ENCODE measurements at regions not wholly inside any gene's neighbourhood (a gene's known extent, or its start where the extent isn't known, plus 50 kb on each side); places are given as distances from the start of the nearest gene placed in this dataset.

DNA sequence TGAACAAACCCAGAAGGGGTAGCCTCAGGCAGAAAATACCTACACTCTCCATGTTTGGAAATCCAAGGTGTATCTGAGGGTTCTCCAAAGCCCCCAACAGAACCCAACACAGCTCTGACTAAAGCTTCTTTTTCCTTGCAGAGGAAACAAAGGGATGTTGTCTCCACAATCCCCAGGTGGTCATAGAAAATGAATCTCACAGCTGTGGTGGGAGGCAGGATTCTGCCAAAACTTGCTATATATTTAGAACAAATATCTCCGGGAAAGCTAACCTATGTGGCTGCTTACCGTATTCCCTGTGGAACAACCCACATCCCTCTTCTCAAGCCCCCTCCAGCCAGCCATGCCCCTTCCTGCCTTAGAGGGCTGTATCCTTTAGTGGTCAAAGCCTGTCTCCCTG lies 406.1 kb downstream of the PRDM2 start:
- no peak for DNase-seq

DNA sequence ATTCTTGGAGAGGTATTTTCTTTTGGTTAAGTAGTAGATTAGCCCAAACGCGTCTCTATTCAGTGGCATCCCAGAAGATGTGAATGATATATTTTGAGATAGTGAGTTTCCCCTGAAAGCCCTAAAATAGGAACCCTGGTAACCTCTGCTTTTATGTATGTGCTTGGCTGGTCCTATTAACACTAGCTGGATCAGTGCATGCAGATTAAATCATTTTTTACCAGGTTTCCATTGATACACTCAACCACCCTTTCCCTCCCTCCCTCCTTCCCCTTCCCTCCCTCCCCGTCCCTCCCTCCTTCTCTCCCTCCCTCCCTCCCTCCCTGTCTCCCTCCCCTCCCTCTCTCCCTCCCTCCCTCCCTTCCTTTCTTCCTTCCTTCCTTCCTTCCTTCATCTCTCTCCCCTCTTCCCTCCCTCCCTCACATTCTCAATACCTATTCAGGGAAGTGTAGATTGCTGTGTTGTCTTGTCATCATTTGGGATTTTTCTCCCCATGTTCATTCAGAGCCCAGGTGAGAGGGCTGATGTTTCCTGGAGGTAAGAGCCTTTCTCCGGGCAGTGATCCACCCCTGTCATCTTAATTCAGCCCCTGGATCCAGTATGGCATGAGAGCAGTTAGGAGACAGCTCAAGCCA lies 406.8 kb downstream of the PRDM2 start:
- DNase-seq = no peak

- peak in 1 of 3 experiments; percentile 15 for DNase-seq
Observed at GRCh38 chr1:14108356-14109275, 408.6 kb downstream of the PRDM2 start.

GRCh38 chr1:14109276-14109635 lies 409.3 kb downstream of the PRDM2 start:
- peak in 1 of 3 experiments; percentile 22 for DNase-seq

DNA sequence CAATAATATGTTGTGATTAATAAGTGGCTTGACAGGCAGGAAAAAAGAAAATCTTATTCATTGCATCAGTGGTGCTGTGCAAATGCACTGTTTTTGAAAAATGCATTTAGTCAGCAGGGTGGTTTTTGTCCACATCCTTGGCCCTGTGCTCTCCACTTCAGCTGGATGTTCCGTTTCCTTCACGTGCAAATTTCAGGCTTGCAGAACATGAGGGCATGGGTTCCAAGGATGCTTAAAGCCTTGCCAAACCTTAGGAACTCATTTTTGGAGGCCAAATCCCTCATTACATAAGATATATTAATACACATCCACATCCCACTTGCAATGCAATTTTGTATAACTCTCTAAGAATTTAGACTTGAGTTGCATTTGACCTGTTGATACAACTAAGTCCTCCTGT lies 410.1 kb downstream of the PRDM2 start:
- DNase-seq = no peak

DNA sequence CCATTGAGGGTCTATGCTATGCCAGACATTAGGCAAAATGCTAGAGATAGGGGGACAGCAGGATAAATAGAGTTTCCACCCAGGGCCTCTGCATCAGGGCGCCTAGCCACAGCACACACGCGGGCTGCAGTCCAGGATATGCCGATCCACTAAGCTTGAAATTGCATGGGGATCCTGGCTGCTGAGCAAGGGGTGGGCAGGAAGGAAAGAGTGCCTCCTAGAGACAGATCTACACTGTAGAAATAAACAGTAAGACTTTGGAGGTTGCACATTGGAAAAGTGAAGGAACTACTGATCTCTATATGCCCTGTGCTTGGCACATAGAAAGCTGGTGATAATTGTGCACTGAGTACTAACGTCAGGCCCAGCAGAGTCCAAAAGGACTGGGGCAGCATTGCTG lies 411.1 kb downstream of the PRDM2 start:
- no peak for DNase-seq

GRCh38 chr1:14112613-14113012 lies 412.6 kb downstream of the PRDM2 start:
- no peak for DNase-seq

DNA sequence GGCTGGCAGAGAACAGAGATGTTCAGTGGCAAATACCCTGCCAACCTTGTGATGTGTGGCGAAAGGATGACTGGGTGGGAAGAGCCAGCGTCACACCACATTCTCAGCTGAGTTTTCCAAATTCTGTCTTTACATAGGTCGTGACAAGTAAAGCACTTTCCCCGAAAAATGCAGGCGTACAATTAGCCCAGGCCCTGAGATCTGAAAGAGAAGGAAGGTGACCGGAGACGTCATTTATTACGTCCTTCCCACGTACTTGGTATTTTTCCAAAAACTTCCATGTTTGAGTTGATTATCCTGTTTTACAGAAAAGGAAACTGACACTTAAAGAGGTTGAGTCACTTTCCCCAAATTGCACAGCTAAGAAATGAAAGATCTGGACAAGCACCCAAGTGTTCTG lies 413.3 kb downstream of the PRDM2 start:
- no peak for DNase-seq

- DNase-seq = peak; percentile 39 to 73 (median 66)
Observed at GRCh38 chr1:14113841-14114567, 414.0 kb downstream of the PRDM2 start.

- DNase-seq = no peak
Observed at GRCh38 chr1:14115976-14116375, 416.0 kb downstream of the PRDM2 start.

DNA sequence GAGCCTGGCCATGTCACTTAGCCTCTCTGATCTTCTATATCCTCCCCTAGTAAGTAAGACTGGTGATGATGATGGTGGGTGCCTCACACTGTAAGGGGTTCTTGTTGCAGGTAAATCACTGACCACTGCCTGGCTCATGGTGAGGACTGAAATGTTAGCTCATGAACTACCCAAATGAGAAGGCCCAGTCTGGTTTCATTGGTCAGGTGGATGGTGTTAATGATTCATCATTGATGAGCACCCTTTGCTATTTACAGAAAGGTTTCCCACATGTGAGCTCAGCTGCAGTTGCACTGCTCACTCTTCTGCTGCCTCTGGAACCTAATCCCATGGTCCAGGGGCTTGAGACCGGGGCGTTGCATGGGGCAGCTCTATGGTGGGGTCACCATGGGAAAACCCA lies 417.7 kb downstream of the PRDM2 start:
- DNase-seq = no peak

GRCh38 chr1:14118691-14119485 lies 418.9 kb downstream of the PRDM2 start:
- DNase-seq = no peak

DNA sequence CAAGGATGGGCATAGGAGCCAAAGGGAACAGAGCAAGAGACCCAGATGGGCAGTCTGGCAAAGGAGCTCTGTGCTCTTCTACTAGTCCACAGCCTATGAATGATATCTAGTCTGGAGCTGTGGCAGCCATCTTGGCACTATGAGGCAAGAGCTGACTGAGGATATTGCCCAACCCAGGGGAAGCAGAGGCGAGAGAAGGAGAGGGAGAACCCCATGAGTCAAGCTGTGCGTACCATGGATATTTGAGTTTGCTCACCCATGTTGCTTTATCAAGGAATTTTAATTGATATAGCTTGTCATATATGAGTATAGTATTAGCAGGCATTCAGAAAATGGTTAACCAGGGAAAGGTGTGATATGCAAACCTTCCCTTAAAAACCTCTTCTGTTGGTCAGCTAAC lies 420.9 kb downstream of the PRDM2 start:
- DNase-seq = no peak

GRCh38 chr1:14128096-14128495 lies 428.1 kb downstream of the PRDM2 start:
- peak in 2 of 3 experiments; percentile 3 to 33 for DNase-seq

- no peak for DNase-seq
Observed at GRCh38 chr1:14129009-14129408, 429.0 kb downstream of the PRDM2 start.

- DNase-seq = peak in 2 of 3 experiments; percentile 2 to 57
Observed at GRCh38 chr1:14135070-14135469, 435.1 kb downstream of the PRDM2 start.

GRCh38 chr1:14136152-14136763 lies 436.3 kb downstream of the PRDM2 start:
- DNase-seq = no peak

DNA sequence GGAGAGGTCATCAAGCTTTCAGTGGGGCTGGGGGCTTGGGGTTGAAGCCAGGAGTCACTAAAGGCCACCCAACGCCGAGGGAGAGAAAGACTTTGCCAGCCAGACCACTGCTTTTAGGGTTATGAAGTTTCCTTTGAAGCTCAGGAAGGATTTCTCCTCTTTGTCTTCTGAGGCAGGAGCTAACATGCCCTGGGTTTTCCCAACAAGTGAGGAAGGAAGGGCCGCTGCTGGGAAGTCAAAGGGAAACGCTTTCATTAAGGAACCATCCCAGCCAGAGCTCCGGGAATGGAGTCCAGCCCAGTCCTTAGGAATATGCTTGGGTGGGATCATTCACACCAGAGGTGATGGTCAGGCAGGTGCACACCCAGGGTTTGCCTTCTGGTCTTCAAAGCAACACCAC lies 436.9 kb downstream of the PRDM2 start:
- DNase-seq = no peak

DNA sequence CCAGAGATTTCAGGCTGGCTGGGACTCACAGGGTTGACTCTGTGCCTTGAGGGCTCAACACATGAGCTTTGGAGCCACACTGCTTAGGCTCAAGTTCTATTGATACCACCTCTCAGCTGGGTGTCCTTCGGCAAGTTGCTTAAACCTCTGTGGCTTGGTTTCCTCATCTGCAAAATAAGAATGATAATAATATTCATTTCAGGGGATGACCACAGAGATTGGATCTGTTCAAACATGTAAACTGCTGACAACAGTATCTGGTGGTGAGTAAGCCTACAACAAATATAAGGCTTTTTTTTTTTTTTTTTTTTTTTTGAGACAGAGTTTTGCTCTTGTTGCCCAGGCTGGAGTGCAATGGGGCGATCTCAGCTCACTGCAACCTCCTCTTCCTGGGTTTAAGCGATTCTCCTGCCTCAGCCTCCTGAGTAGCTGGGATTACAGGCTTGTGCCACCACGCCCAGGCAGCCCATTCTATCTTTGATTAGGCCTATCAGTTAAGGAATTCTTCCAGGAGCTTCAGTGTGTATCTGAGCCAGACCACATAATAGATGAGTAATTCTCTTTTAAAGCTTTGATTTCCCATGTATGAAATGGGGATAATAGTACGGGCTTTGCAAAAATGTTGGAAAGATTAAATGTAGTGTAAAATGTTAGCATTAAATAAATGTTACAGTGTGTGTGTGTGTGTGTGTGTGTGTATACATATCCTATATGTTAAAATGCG lies 437.6 kb downstream of the PRDM2 start:
- DNase-seq = no peak

GRCh38 chr1:14138135-14138506 lies 438.1 kb downstream of the PRDM2 start:
- DNase-seq = no peak

DNA sequence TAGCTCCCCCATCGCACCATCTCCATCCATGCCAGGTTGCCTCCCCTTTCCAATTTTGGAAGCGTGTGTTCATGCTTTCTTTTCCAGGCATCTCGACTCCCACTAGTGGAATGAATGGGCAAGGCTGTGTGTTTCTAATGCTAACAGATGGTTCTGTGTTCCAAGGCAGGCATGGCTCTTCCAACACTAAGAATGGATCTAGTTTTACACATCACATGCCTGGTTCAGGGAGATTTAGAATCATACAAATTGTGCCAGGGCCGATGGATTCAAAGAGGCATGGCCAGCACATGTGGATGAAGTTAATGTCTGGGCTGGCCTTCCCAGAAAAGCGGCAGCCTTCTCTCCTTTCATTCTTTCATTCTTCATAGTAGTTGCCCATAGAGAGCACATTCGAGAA lies 438.7 kb downstream of the PRDM2 start:
- DNase-seq = no peak
